Caco-2 (cell line): ENCODE measurements at regions not wholly inside any gene's neighbourhood (a gene's known extent, or its start where the extent isn't known, plus 50 kb on each side); places are given as distances from the start of the nearest gene placed in this dataset.

Experiments used
- BruUV-seq: library from RNA; stranded (reverse); fragments of 400-500 nt; replicated peaks from 2 replicates; lab custom pipeline; 2021; lab: Mats Ljungman, UMichigan
- CTCF ChIA-PET: fragments of 300-600 bp; sonication (Branson Sonifier 250); formaldehyde crosslinking; loops from one replicate; lab custom pipeline; 2022; ENCODE audit warnings: antibody characterized with exemption; lab: Charles Lee
- POLR2A ChIA-PET: fragments of 300-600 bp; sonication (Branson Sonifier 250); formaldehyde crosslinking; loops from one replicate; lab custom pipeline; 2022; ENCODE audit warnings: antibody characterized with exemption; lab: Charles Lee
- DNase-seq, 2 experiments: peaks; one replicate each; pipeline versions ENCODE4 v3.0.0 to v3.0.0-alpha.2; 2020 to 2022
- H3K27me3 ChIP-seq: replicated peaks from 2 replicates; pipeline ENCODE4 v1.6.0; 2011; ENCODE audit warnings: low read length; ENCODE audit not compliant: control insufficient read depth, insufficient read depth
- H3K36me3 ChIP-seq: 2 replicates; pipeline ENCODE4 v1.5.1; 2011; ENCODE audit warnings: low read length; ENCODE audit not compliant: control insufficient read depth, insufficient read depth
- H3K4me1 ChIP-seq: fragments of 250-450 bp; sonication (Bioruptor Pico); 2 replicates; pipeline ENCODE4 v1.5.1; 2020; ENCODE audit warnings: mild to moderate bottlenecking
- H3K4me3 ChIP-seq: 2 replicates; pipeline ENCODE4 v1.5.1; 2011; ENCODE audit warnings: low read depth, mild to moderate bottlenecking, control low read depth, low read length
- H3K9me3 ChIP-seq: fragments of 250-450 bp; sonication (Bioruptor Pico); 2 replicates; pipeline ENCODE4 v1.5.1; 2020; ENCODE audit warnings: mild to moderate bottlenecking, moderate library complexity
- H3K27ac Mint-ChIP-seq: one replicate; pipeline ENCODE4 v1.8.0; 2022; ENCODE audit warnings: mixed read lengths; ENCODE audit not compliant: unreplicated experiment
- H3K27me3 Mint-ChIP-seq: one replicate; pipeline ENCODE4 v1.8.0; 2022; ENCODE audit warnings: mixed read lengths; ENCODE audit not compliant: insufficient read depth, unreplicated experiment
- H3K36me3 Mint-ChIP-seq: one replicate; pipeline ENCODE4 v1.8.0; 2022; ENCODE audit warnings: mild to moderate bottlenecking, mixed read lengths; ENCODE audit not compliant: insufficient read depth, unreplicated experiment
- H3K4me1 Mint-ChIP-seq: one replicate; pipeline ENCODE4 v1.8.0; 2022; ENCODE audit warnings: low read depth, mixed read lengths; ENCODE audit not compliant: unreplicated experiment
- H3K4me3 Mint-ChIP-seq: one replicate; pipeline ENCODE4 v1.8.0; 2022; ENCODE audit warnings: mild to moderate bottlenecking, moderate library complexity, mixed read lengths; ENCODE audit not compliant: unreplicated experiment
- H3K9me3 Mint-ChIP-seq: one replicate; pipeline ENCODE4 v1.8.0; 2022; ENCODE audit warnings: mixed read lengths; ENCODE audit not compliant: unreplicated experiment
- intact Hi-C: fragments of 100-400 bp; cut with micrococcal nuclease; formaldehyde crosslinking; loops from one replicate; pipeline ENCODE4 v1.10.0; 2022; ENCODE audit not compliant: unreplicated experiment
- TF ChIP-seq, protein P1 (sequence below), 2 experiments: fragments of 200-600 bp in 1 of 2; IDR thresholded peaks; 1 replicate in 1 of 2; 2 replicates in 1 of 2; pipeline versions ENCODE4 v1.5.1 to v1.8.0; 2011 to 2022; ENCODE audit warnings: antibody characterized with exemption in 1 of 2, control low read depth in 1 of 2, inconsistent platforms in 1 of 2, low read depth in 1 of 2, low read length in 1 of 2, mild to moderate bottlenecking in 1 of 2, moderate library complexity in 1 of 2; ENCODE audit not compliant: insufficient read depth in 1 of 2, severe bottlenecking in 1 of 2, unreplicated experiment in 1 of 2

DNA sequence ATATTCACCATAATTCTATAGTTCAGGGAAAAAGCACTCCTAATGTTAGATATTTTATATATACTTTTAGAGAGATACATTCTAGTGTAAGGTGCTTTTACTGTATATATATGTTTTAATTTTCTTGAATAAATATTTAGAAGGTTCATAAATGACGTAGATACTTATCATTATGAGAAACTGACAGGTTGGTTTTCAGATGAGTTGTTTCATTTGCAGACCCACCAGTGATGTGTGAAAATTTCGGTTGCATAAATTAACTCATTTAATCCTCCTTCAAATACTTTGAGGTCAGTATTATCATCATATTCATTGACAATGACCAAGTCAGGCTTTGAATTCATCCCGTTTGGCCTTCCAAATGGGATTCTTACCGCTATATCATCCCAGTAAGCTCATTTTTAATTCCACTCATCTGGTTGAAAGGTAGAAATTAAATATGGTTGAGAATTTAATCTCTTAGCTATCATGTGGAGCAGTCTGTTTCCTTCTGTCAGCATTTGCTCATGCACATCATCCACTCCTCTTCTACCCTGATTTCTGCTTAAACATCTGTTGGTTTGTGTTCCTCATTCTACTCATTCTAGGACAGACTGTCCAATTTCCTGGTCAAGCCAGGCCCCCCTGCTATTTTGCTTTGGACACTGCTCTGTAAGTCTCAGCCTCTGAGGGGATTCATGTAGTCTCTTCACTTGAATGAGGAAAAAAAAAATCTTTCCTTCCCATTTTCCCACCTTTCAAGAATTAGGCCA lies 1156.6 kb downstream of the PLA2G4A start:
- intact Hi-C loops = no loop called here
- peaks cover 9% of the 10 kb centered on the region for H3K9me3 Mint-ChIP-seq

GRCh38 chr1:187985897-187986654 lies 1157.3 kb downstream of the PLA2G4A start:
- Histone ChIP-seq H3K27me3 (no peaks in the 10 kb centered on the region), H3K9me3 (no peaks in the 10 kb centered on the region), H3K4me1 (no peaks in the 10 kb centered on the region), H3K36me3 (no peaks in the 10 kb centered on the region), H3K4me3 (no peak overlapping the region)
- intact Hi-C loops = no loop called here
- TF ChIP-seq, protein P1, sequence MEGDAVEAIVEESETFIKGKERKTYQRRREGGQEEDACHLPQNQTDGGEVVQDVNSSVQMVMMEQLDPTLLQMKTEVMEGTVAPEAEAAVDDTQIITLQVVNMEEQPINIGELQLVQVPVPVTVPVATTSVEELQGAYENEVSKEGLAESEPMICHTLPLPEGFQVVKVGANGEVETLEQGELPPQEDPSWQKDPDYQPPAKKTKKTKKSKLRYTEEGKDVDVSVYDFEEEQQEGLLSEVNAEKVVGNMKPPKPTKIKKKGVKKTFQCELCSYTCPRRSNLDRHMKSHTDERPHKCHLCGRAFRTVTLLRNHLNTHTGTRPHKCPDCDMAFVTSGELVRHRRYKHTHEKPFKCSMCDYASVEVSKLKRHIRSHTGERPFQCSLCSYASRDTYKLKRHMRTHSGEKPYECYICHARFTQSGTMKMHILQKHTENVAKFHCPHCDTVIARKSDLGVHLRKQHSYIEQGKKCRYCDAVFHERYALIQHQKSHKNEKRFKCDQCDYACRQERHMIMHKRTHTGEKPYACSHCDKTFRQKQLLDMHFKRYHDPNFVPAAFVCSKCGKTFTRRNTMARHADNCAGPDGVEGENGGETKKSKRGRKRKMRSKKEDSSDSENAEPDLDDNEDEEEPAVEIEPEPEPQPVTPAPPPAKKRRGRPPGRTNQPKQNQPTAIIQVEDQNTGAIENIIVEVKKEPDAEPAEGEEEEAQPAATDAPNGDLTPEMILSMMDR (IDR thresholded peaks at IDR 0.05; ENCODE audit: insufficient read depth in 1 of 2, low read depth in 1 of 2, low read length in 1 of 2, severe bottlenecking in 1 of 2, unreplicated experiment in 1 of 2) = no peak
- no peak overlapping the region for H3K4me3 Mint-ChIP-seq
- no TSS peak for BruUV-seq
- H3K36me3 Mint-ChIP-seq = no peaks in the 10 kb centered on the region
- H3K27ac Mint-ChIP-seq = no peak overlapping the region
- no peak for DNase-seq
- ChIA-PET POLR2A (no interaction called here), CTCF (no interaction called here)
- H3K4me1 Mint-ChIP-seq = no peaks in the 10 kb centered on the region
- peaks cover 9% of the 10 kb centered on the region for H3K9me3 Mint-ChIP-seq
- H3K27me3 Mint-ChIP-seq = no peaks in the 10 kb centered on the region

More for the DNA sequence above, 1156.6 kb downstream of the PLA2G4A start:
- POLR2A ChIA-PET = no interaction called here
- Histone ChIP-seq H3K27me3 (no peaks in the 10 kb centered on the region), H3K9me3 (no peaks in the 10 kb centered on the region), H3K4me3 (no peak overlapping the region), H3K4me1 (no peaks in the 10 kb centered on the region), H3K36me3 (no peaks in the 10 kb centered on the region)
- H3K27ac Mint-ChIP-seq = no peak overlapping the region
- CTCF ChIA-PET = no interaction called here
- DNase-seq = no peak
- TF ChIP-seq, protein P1 (IDR thresholded peaks at IDR 0.05; ENCODE audit: insufficient read depth in 1 of 2, low read depth in 1 of 2, low read length in 1 of 2, severe bottlenecking in 1 of 2, unreplicated experiment in 1 of 2) = no peak
- H3K27me3 Mint-ChIP-seq = no peaks in the 10 kb centered on the region
- H3K36me3 Mint-ChIP-seq = no peaks in the 10 kb centered on the region
- H3K4me1 Mint-ChIP-seq = no peaks in the 10 kb centered on the region
- no TSS peak for BruUV-seq
- no peak overlapping the region for H3K4me3 Mint-ChIP-seq

GRCh38 chr1:187987236-187987776 lies 1158.6 kb downstream of the PLA2G4A start:
- no peak overlapping the region for H3K4me3 Mint-ChIP-seq
- POLR2A ChIA-PET = no interaction called here
- H3K9me3 Mint-ChIP-seq = no peaks in the 10 kb centered on the region
- TF ChIP-seq, protein P1 (IDR thresholded peaks at IDR 0.05; ENCODE audit: insufficient read depth in 1 of 2, low read depth in 1 of 2, low read length in 1 of 2, severe bottlenecking in 1 of 2, unreplicated experiment in 1 of 2) = no peak
- H3K27me3 Mint-ChIP-seq = no peaks in the 10 kb centered on the region
- no peak overlapping the region for H3K4me3 ChIP-seq
- H3K36me3 ChIP-seq = no peaks in the 10 kb centered on the region
- no peak for DNase-seq
- CTCF ChIA-PET = no interaction called here
- no peaks in the 10 kb centered on the region for H3K36me3 Mint-ChIP-seq
- no TSS peak for BruUV-seq
- H3K4me1 Mint-ChIP-seq = no peaks in the 10 kb centered on the region
- H3K27ac Mint-ChIP-seq = no peak overlapping the region
- no peaks in the 10 kb centered on the region for H3K4me1 ChIP-seq
- no peaks in the 10 kb centered on the region for H3K9me3 ChIP-seq
- no peaks in the 10 kb centered on the region for H3K27me3 ChIP-seq
- intact Hi-C loops = no loop called here
